DND-41 (cell line): ENCODE measurements at regions not wholly inside any gene's neighbourhood (a gene's known extent, or its start where the extent isn't known, plus 50 kb on each side); places are given as distances from the start of the nearest gene placed in this dataset.
"Not testable (repeated sequence)": the region's sequence is repeated elsewhere in the genome, so short reads cannot be mapped to it uniquely, and the experiment has no call there.

ENCODE experiments used
- CTCF ChIP-seq: IDR thresholded peaks from 2 replicates; pipeline ENCODE4 v1.5.1; 2012; ENCODE audit warnings: borderline replicate concordance, low read length, moderate library complexity, mild to moderate bottlenecking; ENCODE audit not compliant: poor library complexity, severe bottlenecking; ENCODE audit errors: extremely low read depth
- EZH2 ChIP-seq: IDR thresholded peaks from 3 replicates; pipeline ENCODE4 v1.6.1; 2012; ENCODE audit warnings: borderline replicate concordance, low read depth, mild to moderate bottlenecking, moderate library complexity, low read length, inconsistent platforms; ENCODE audit not compliant: severe bottlenecking

- TF ChIP-seq CTCF, EZH2: not testable (repeated sequence)
Measured at GRCh38 chr1:41968557-41968956, 49.8 kb upstream of the HIVEP3 start.
